ENCODE measurements at regions not wholly inside any gene's neighbourhood (a gene's known extent, or its start where the extent isn't known, plus 50 kb on each side); places are given as distances from the start of the nearest gene placed in this dataset.

DNA sequence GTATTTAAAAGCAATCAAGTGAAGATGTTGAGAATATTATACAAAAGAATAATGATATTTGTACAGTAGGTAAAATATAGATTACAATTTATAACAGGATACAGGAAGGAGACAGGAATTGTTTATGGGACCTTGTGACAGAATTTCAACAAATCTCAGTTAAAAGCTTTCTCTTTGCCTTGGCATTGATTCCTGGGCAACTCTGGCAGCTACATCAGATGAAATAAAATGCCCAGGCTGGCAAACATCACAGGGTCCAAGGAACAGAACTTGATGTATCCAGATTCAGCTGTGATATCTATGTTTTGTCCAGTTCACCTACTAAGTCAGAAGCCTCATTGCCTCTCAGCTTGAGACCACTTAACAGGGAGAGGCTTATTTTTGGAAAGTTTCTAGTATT, 473.1 kb downstream of the MCTP2 start:
- Histone ChIP-seq H3K27me3 (replicated peaks in 1 of 4; ENCODE audit: control insufficient read depth in 3 of 4, extremely low read depth in 1 of 4, insufficient read depth in 3 of 4, low read length in 3 of 4) (no peaks in the 10 kb centered on the region), H4K8ac (ENCODE audit: extremely low read depth, insufficient read depth, low read length) (no peak overlapping the region), H3K14ac (ENCODE audit: insufficient read length) (no peak overlapping the region), H3K4me3 (ENCODE audit: extremely low read depth in 1 of 4, insufficient read depth in 2 of 4, low read depth in 3 of 4, low read length in 4 of 4) (no peak overlapping the region), H3K4ac (replicated peaks; ENCODE audit: insufficient read length, low read depth, low read length) (no peak overlapping the region), H2BK20ac (ENCODE audit: low read length) (no peak overlapping the region), H3K27ac (ENCODE audit: low read depth, low read length) (no peak overlapping the region), H3K4me1 (replicated peaks in 1 of 4; ENCODE audit: control insufficient read depth in 3 of 4, insufficient read depth in 4 of 4, low read length in 3 of 4) (no peaks in the 10 kb centered on the region), H4K5ac (ENCODE audit: insufficient read length, low read depth, low read length) (no peak overlapping the region), H3K79me1 (ENCODE audit: low read depth, low read length) (no peaks in the 10 kb centered on the region), H3K4me2 (ENCODE audit: insufficient read depth in 1 of 2, low read depth in 2 of 2, low read length in 2 of 2) (no peak overlapping the region), H3K23me2 (ENCODE audit: low read depth, low read length) (no peaks in the 10 kb centered on the region), H3K18ac (ENCODE audit: extremely low read depth, low read length) (no peak overlapping the region), H3K36me3 (ENCODE audit: control insufficient read depth in 2 of 4, insufficient read depth in 4 of 4, low read length in 3 of 4) (no peaks in the 10 kb centered on the region), H2BK5ac (ENCODE audit: low read depth, low read length) (no peak overlapping the region), H2BK12ac (ENCODE audit: low read depth, low read length) (no peak overlapping the region), H2AFZ (ENCODE audit: low read length) (no peak overlapping the region), H4K91ac (replicated peaks; ENCODE audit: insufficient read length, low read length) (no peak overlapping the region), H4K20me1 (replicated peaks in 1 of 2; ENCODE audit: control insufficient read depth in 1 of 2, insufficient read depth in 2 of 2, low read length in 2 of 2) (no peaks in the 10 kb centered on the region), H3K23ac (ENCODE audit: insufficient read length) (no peak overlapping the region), H3K56ac (replicated peaks; ENCODE audit: insufficient read length, low read depth, low read length) (no peak overlapping the region), H2BK120ac (replicated peaks; ENCODE audit: low read depth, low read length) (no peak overlapping the region), H2AK5ac (ENCODE audit: low read depth, low read length) (no peak overlapping the region), H3K9me3 (ENCODE audit: insufficient read depth in 2 of 2, low read depth in 1 of 2, low read length in 1 of 2) (no peaks in the 10 kb centered on the region), H3K9ac (replicated peaks in 1 of 4; ENCODE audit: extremely low read depth in 1 of 4, low read depth in 3 of 4, low read length in 3 of 4) (no peak overlapping the region), H2BK15ac (ENCODE audit: low read length) (no peak overlapping the region), H3K79me2 (ENCODE audit: control insufficient read depth in 1 of 2, insufficient read depth in 2 of 2, low read length in 2 of 2) (no peaks in the 10 kb centered on the region)
- TF ChIP-seq TAF1 (IDR thresholded peaks at IDR 0.05; ENCODE audit: low read depth, low read length) = no peak
- no peak for TF ChIP-seq MAX (IDR thresholded peaks at IDR 0.05)
- no peak for TF ChIP-seq JUND (IDR thresholded peaks at IDR 0.05; ENCODE audit: low read length)
- CTCF ChIA-PET (ENCODE audit: partially characterized antibody) = interaction anchor here (1.1 to 1.2 kb wide), 3 partner anchors 122 to 246 kb away, joined by 3 read pairs; no protein-coding TSS in a partner anchor
- FAIRE-seq (no peak), DNase-seq (ENCODE audit: low read depth in 1 of 2, low spot score in 2 of 2) (no peak)
- POLR2A ChIA-PET (ENCODE audit: partially characterized antibody) = no interaction called here

All from H1 (cell line).